Umbilical cord (tissue), 1 donor: ENCODE measurements at regions not wholly inside any gene's neighbourhood (a gene's known extent, or its start where the extent isn't known, plus 50 kb on each side); places are given as distances from the start of the nearest gene placed in this dataset.
A peak's percentile ranks its signal among the peaks of the same experiment; 100 is the strongest.

Experiments
- DNase-seq: peaks from one replicate; pipeline ENCODE4 v3.0.0-alpha.2; 2015; ENCODE audit warnings: low spot score

DNA sequence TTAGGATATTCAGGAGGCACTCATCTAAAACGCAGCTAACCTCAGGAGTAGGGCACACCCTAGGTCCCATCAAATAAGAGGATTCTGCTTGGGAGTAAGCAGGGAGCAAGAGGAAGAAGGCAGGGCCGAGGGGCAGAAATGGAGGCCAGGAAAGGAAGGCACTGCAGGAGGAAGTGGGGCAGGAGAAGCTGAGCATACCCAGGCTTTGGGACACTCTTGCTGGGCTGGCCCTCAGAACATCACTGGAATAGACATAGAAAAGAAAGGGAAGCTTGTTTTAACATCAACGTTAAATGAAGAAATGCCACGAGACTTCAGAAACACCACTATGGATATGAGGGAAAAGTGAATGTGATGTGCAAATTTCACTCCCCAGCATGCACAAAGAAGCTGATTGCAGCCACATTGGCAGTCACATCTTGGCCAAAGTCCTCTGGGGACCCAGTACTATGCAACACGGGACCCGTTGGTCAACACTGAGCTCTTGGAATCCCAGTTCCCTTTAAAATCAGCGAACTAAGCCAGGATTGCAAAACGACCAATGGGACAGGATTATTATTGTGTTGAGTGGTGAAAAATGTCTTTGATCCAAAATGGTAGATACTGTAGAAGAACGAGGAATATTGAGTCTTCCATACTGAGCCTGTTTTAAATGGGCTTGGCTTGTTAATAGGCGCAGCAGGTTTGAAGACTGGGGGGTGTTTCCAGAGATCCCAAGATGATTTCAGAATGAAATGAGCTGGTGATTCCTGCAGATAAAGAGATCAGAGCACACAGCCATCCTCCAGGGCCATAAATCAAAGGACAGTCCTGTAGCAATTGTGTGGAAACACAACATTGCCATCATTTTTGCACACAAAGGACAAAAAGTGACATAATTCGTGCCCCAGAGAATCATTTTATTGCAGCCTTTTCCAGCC lies 152.4 kb downstream of the TOMM20 start:
- DNase-seq: no peak

DNA sequence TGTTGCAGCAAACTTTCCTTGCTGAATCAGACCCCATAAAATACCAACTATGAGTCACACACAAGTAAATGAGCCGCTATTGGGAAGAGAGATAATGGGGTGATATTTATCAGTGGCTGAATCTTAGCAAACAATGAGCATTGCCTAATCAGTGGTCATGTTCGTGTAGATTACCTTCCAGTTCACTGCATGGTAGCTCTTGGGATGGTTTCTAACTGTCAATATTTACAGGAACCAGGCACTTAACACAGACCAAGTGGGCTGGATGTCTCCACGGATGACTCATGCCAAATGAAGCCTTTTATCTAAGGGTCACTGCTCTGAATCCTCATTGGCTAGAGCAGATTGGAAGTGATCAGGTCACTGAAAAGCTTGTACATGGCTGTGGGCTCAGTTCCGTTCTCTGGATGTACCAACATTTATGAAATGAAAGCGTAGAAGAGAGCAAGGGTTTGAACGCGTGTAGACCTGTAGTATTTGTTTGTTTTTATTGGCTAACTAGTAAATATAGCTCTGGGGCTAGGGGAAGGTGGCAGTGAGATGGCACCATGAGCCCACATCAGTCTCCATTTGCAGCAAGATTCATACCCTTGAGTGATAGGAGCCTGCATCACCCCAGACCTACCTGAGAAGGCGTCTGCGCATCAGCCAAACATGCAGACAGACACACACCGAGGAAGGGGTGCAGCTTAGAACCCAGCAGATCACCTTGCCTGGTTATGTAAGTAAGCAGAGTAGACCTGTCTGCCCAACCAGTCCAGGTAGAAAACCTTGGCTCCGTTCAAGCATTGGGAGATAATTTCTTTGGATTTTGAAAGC lies 153.3 kb downstream of the TOMM20 start:
- DNase-seq: peak; percentile 73

DNA sequence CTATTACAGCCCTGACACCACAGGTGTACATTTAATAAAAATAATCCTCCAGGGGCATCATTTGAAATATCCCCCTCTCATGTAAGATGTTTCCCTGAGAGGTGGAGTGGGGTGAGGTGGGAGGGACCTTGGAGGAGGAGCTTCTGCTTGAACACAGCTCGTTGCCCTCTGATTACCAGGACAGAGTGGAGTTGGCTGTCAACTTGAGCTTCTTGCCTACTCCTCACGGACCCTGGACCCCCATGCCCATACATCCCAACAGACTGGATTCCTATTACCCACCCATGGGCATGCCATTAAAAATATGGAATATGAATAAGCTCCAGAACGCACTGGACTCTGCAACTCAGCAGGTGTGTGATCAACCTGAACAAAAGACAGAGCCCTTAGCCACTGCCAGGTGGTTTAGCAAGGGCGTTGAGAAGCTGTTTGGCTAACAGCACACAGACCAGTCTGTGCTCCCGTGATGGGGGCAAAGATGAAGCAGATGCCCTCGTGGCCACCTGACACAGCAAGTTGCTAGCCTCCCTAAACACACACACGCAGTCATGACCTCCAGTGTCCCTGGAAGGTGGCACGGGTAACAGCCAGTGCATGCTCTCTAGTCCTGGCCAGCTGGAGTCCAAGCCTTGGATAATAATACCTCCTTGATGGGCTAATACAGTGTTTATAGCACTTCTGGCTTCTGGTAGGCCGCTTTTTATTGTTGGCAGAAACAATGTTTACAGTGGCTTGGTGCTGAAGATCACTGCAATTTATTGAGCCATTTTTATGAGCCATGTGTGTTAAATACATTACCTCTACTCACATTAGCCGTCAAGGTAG lies 155.0 kb downstream of the TOMM20 start:
- DNase-seq: peak; percentile 0

DNA sequence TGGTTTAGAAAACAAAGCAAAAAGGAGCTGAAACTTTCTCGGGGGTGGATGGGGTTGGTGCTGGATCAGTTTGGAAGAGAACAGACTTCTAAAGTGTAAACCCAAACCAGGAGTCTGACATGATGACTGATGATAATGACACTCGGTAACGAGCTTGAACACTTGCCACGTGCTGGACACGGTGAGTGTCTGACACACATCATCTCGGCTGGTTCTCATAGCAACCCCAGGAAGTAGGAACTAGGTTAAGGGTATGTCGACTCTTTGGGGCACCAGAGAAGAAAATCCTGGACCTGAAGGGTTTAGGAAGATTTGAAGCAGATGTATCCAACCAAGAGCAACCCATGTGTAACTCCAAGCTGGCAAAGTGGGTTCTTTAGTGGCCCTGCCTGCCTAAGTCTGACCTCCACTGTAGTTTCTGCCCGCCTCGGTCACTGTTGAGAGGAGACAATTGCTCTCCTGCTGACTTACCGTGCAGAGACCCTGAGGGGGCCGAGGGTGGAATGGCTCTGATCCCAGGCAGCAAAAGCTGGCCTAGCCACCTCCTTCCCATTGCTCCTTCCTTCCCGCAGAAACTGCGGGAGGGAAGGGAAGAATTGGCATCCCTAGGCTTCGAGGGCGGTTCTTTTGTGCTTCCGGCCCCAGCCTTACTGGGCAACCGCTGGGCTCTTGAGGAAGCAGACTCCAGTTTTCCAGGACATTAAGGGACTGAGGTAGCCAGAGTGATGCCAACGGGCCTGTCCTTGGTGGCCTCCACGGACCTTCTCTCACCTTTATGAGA lies 156.0 kb downstream of the TOMM20 start:
- peak; percentile 1 for DNase-seq

DNA sequence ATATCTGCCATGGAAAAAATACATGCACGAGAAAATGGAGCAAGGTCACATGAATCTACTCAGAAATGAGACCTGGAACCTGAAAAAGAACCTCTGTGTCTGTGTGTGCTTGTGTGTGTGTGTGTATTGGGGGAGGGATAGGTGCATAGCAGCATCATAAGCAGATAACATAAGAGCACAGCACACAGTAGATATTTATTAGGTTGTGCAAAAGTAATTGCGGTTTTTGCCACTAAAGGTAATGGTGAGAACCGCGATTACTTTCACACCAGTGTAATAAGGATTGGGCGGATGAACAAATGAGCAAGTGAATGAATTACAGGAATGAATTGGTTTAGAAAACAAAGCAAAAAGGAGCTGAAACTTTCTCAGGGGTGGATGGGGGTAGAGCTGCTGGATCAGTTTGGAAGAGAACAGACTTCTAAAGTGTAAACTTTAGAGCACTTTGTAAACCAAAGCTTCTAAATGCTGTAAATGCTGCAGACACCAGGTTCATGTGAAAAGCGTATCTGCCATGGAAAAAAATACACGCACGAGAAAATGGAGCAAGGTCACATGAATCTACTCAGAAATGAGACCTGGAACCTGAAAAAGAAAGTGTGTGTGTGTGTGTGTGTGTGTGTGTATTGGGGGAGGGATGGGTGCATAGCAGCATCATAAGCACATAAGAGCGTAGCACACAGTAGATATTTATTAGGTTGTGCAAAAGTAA lies 156.9 kb downstream of the TOMM20 start:
- no peak for DNase-seq

DNA sequence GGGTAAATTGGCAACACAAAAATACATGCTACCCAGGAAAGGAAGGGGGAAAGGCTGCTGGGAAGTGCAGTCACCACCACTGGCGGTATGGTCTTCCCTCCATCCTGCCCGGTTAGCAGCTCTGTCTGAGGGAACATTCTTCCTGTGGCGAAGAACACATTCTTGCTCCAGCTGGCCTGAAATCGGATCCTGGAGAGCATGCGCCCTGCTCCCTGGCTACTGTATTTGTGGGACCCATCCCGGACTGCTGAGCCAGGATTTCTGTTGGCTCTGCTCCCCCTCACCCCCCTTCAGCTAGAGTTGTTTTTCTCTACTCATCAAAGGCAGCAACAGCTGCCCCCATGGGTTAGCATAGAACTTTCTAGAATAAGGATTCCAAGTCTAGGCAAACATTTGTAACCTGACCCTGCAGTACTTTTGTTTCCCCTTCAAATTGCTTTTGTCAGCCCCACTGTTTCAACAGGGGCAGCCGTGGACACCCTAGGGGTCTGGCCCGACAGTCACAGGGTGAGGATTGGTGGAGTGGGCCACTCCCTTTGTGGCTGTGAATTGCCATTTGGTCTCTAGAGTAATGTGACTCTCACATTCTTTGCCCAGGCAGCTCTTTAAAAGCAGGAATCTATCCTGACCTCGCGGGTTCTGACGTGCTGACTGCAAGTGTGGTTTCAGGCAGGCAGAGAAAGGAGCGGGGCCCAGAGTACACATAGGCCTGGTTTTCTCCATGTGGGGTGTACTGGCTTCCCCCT lies 157.7 kb downstream of the TOMM20 start:
- DNase-seq: peak; percentile 90

DNA sequence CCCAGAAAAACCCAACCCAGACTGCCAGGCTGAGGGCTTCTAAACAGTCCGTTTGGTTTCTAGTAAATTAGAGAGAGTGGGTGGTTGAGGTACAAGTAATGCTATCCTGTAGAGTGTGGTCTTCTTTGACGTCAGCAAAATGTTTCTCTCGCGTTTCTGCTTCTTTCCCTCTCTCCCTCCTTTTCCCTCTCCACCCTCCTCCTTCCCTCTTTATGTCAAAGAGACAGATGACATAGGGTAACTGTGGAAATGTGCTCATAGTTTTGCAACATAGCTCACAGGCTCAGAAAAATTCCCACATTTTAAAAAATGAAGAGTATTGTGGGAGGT lies 158.3 kb downstream of the TOMM20 start:
- DNase-seq: no peak

DNA sequence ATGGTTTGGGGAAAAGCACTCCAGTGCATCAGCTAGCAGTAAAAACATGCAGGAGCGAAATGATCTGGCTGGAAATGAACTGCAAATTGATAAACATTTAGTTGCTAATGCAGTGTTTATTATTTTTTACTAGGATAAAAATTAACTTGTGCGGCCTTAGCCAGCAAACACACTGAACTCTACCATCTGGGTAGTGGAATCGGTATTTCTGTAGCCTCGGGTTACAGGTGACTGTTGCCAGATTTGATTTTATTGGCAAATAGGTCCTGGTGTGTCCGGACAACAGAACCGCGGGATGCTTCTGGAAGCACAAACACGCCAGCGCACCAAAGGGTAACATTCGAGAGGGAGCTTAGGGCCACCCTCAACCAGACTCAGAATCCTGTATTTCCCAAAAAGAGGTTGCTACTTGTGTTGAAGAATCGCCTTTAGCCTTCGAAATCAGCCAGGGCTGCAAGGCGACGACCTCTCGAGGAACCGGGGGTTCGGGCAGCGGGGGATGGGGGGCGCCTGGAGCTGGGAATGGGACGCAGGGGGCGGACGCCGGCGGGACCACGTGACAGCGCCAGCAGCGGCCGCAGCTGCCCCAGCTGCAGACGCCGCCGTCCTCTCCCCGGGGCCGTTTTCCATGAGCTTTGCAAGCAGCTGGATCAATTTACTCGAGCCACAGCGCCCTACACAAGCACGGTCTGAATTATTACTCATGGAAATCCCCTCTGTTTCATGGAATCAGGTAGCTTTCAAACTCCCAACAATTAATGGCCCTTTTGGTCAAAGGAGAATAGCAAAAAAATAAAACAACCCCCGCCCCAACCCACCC lies 158.8 kb downstream of the TOMM20 start:
- peak; percentile 70 for DNase-seq

DNA sequence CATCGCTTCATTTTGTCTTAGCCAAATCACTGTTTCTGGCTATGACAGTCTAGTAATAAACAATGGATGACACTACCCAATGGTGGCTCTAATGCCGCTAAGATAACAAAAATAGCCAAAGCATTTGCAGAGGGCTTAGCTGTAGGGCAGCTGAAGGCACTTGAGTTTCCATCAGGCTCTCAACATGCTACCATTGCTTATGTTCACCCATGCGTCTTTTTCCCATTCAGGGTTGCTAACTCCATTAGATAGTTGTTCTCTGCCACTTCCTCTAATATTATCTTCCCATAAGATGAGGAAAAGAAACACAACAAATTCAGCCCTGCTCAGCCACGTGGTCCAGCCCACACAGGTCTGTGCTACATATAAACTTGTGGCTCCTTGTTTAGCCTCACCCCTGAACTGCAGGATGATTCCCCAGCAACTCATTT lies 159.6 kb downstream of the TOMM20 start:
- DNase-seq: peak; percentile 5

DNA sequence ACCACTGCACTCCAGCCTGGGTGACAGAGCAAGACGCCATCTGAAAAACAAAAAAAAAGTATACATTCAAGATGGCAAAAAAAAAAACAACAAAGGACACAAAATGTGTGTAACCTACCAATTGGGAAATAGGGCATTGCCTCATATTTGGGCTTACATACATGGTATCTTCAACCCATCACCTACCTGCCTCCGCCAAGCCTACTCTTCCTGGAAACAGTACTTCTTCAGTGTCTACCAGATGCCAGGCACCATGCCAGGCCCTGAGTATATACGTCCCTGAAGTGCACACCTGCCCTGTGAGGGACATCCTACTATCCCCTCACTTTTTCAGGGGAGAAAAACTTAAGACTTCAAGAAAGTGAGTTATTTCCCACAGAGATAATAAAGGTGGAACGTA lies 160.2 kb downstream of the TOMM20 start:
- no peak for DNase-seq

DNA sequence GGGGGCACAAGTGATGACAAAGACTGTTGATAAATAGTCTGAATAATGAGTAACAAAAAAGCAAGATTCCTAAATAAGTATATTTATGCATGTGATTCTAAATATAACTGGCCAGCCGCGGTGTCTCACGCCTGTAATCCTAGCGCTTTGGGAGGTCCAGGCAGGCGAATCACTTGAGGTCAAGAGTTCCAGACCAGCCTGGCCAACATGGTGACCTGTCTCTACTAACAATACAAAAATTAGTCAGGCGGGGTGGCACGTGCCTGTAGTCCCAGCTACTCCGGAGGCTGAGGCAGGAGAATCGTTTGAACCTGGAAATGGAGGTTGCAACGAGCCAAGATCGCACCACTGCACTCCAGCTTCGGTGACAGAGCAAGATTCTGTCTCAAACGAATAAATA lies 161.5 kb downstream of the TOMM20 start:
- DNase-seq: no peak

DNA sequence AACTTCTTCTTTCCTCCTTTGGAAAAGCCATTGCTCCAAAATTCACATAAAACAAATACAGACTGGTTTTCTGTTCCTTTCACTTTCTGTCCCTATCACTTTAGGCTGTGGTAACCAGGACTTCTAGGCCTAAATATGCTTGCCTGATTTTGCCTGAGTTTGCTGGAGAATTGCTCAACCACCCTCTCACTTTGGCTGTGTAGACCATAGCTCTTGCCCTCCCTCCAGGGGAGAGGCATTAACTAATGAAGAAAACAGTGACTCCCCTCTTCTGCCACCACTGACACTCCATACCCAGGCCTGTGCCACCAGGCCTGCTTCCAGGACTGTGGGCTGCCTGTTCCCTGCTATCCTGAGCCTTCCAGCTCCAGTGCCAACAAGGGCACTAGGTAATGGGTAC lies 163.5 kb downstream of the TOMM20 start:
- DNase-seq: no peak

DNA sequence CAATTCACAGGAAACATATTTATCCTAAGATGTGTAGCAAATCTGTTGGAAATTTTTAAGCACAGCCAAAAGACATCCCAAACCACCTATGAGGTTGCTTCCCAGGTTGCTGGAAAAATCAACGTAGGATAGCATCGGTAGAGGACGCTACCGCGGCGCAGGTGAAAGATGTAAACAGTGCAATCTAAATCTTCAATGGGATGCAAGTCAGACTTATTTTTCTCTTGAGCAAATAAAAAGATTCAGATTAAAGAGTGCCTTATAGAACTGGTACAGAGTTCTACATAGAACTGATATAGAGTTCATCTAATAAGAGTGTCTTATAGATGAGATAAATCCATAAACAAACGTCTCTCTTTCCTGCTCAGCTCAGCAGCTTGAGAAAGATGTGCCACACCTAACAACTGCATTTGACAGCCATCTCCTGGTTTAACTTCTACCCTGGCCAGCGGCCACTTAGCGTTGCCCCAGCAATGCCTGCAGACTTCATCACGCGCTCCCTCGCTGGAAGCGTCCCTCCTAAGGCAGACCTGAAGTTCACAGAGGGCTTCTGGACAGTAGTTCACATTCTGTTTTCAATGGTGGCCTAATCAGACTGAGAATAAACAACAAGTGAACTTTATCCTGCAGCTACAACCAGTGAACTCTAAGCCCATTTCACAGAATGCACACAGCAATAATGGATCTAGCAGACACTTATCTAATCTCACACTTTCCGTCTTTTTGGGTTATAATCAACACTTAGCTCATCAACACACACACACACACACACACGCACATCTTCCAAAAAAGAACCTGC lies 164.5 kb downstream of the TOMM20 start:
- DNase-seq: peak; percentile 42

DNA sequence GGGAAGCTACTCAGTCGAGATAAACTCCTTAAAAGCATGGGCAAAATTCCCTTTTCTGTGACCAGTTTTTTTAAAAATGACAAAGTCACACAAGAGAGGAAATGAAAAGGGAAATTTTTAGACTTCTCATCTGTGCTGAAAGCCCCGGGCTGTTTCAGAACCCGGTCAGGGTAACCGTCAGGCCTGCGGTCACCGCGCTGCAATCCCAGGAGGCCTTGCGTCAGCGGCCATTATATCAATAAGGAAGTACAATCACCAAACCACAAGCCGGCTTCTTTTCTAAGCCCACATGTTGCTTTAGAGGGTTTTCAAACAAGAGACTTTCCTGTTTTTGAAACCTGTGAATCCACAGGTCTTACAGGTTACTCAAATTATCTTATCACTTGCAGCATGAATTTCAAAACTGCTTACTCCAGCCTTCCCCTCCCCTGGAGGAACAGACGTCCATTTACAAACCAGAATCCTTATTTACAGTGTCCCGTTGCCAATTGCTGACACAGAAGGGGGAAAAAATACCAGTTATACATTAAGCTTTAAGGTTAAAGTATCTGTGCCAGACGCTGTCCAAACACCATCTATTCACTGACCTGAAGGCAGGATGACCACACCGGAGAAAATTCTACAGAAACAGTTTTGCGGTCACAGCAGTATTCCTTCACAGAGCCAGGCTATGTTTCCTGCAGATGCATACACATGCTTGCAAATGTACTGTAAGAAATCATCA lies 165.3 kb downstream of the TOMM20 start:
- DNase-seq: peak; percentile 73

DNA sequence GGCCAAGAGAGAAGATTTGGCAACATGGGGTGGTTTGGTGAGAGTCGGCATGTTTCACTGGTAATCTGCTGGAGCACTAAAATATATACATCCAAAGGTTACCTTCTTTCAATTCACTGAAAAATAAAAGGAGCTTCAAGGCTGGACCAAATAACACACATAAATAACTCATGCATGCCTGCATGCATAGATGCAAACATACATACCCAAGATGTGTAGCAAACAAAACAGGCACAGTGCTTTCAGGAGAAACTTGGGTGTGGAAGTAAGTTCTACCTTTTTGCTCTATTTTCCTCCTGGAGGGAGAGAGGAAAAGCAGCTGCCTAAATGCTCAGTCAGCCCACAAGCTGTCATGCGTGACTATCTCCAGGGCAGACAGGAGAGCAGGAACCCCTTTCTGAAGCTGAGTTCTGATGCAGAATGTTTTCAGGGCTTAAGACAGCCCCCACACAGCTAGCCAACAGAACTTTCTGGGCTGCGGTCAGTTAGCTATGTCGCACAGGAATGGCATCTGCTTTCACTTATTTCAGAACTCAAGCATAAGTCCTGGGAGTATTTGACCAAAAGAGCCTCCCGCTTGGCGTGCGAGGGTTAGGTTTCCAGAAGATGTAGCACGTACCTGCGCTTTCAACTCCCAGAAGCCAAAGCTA lies 166.2 kb downstream of the TOMM20 start:
- peak; percentile 91 for DNase-seq

DNA sequence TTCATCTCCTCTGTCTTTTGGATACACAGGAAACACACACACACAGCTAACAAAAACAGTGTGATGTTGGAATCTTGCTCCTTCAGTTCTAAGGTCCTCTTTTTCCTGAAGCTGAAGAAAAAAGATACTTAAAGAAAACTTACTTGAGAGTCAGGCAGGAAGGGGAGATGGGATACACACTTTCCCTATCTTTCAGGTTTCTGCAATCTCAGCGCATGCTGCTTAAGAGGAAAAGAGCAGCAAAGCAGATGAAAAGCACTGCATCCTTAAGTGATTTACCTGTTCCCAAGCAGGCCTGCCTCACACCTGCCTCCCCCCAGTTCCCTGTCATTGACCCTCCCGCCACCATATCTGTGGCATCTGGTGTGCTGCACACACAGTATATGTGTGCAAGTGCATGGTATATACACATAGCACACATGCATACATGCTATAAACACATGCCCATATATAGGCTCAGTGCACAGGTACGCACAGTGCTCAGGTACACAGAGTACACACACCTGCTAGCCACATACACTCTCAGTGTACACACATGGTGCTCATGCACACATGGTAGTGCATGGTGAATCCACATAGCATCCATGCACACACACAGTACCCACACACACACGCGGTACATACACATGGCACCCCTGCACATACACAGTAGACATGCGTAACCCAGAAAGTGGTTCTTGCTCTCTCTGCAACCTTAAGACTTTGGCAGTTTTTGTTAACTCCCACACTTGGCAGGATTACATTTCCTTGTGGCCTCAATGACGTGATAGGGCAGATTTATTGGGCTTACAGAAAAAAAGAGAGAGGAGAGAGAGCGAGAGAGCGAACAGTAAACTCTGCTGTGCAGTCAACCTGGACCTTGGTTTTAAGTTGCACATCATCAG lies 166.9 kb downstream of the TOMM20 start:
- DNase-seq: peak; percentile 94
